Caco-2 (cell line): ENCODE measurements at regions not wholly inside any gene's neighbourhood (a gene's known extent, or its start where the extent isn't known, plus 50 kb on each side); places are given as distances from the start of the nearest gene placed in this dataset.

Source experiments
- BruUV-seq: library from RNA; stranded (reverse); fragments of 400-500 nt; replicated peaks from 2 replicates; lab custom pipeline; 2021; lab: Mats Ljungman, UMichigan
- CTCF ChIA-PET: fragments of 300-600 bp; sonication (Branson Sonifier 250); formaldehyde crosslinking; loops from one replicate; lab custom pipeline; 2022; ENCODE audit warnings: antibody characterized with exemption; lab: Charles Lee
- POLR2A ChIA-PET: fragments of 300-600 bp; sonication (Branson Sonifier 250); formaldehyde crosslinking; loops from one replicate; lab custom pipeline; 2022; ENCODE audit warnings: antibody characterized with exemption; lab: Charles Lee
- DNase-seq, 2 experiments: peaks; one replicate each; pipeline versions ENCODE4 v3.0.0 to v3.0.0-alpha.2; 2020 to 2022
- H3K27me3 ChIP-seq: replicated peaks from 2 replicates; pipeline ENCODE4 v1.6.0; 2011; ENCODE audit warnings: low read length; ENCODE audit not compliant: control insufficient read depth, insufficient read depth
- H3K36me3 ChIP-seq: 2 replicates; pipeline ENCODE4 v1.5.1; 2011; ENCODE audit warnings: low read length; ENCODE audit not compliant: control insufficient read depth, insufficient read depth
- H3K4me1 ChIP-seq: fragments of 250-450 bp; sonication (Bioruptor Pico); 2 replicates; pipeline ENCODE4 v1.5.1; 2020; ENCODE audit warnings: mild to moderate bottlenecking
- H3K4me3 ChIP-seq: 2 replicates; pipeline ENCODE4 v1.5.1; 2011; ENCODE audit warnings: low read depth, mild to moderate bottlenecking, control low read depth, low read length
- H3K9me3 ChIP-seq: fragments of 250-450 bp; sonication (Bioruptor Pico); 2 replicates; pipeline ENCODE4 v1.5.1; 2020; ENCODE audit warnings: mild to moderate bottlenecking, moderate library complexity
- H3K27ac Mint-ChIP-seq: one replicate; pipeline ENCODE4 v1.8.0; 2022; ENCODE audit warnings: mixed read lengths; ENCODE audit not compliant: unreplicated experiment
- H3K27me3 Mint-ChIP-seq: one replicate; pipeline ENCODE4 v1.8.0; 2022; ENCODE audit warnings: mixed read lengths; ENCODE audit not compliant: insufficient read depth, unreplicated experiment
- H3K36me3 Mint-ChIP-seq: one replicate; pipeline ENCODE4 v1.8.0; 2022; ENCODE audit warnings: mild to moderate bottlenecking, mixed read lengths; ENCODE audit not compliant: insufficient read depth, unreplicated experiment
- H3K4me1 Mint-ChIP-seq: one replicate; pipeline ENCODE4 v1.8.0; 2022; ENCODE audit warnings: low read depth, mixed read lengths; ENCODE audit not compliant: unreplicated experiment
- H3K4me3 Mint-ChIP-seq: one replicate; pipeline ENCODE4 v1.8.0; 2022; ENCODE audit warnings: mild to moderate bottlenecking, moderate library complexity, mixed read lengths; ENCODE audit not compliant: unreplicated experiment
- H3K9me3 Mint-ChIP-seq: one replicate; pipeline ENCODE4 v1.8.0; 2022; ENCODE audit warnings: mixed read lengths; ENCODE audit not compliant: unreplicated experiment
- CTCF ChIP-seq, 2 experiments: fragments of 200-600 bp in 1 of 2; IDR thresholded peaks; 1 replicate in 1 of 2; 2 replicates in 1 of 2; pipeline versions ENCODE4 v1.5.1 to v1.8.0; 2011 to 2022; ENCODE audit warnings: antibody characterized with exemption in 1 of 2, control low read depth in 1 of 2, inconsistent platforms in 1 of 2, low read depth in 1 of 2, low read length in 1 of 2, mild to moderate bottlenecking in 1 of 2, moderate library complexity in 1 of 2; ENCODE audit not compliant: insufficient read depth in 1 of 2, severe bottlenecking in 1 of 2, unreplicated experiment in 1 of 2
- intact Hi-C: fragments of 100-400 bp; cut with micrococcal nuclease; formaldehyde crosslinking; loops from one replicate; pipeline ENCODE4 v1.10.0; 2022; ENCODE audit not compliant: unreplicated experiment

- H3K9me3 Mint-ChIP-seq = no peaks in the 10 kb centered on the region
- no peaks in the 10 kb centered on the region for H3K27me3 ChIP-seq
- peaks cover 3% of the 10 kb centered on the region for H3K27me3 Mint-ChIP-seq
- no peaks in the 10 kb centered on the region for H3K4me1 ChIP-seq
- H3K36me3 Mint-ChIP-seq = no peaks in the 10 kb centered on the region
- no TSS peak for BruUV-seq
- no peak for DNase-seq
- no peak overlapping the region for H3K27ac Mint-ChIP-seq
- no peaks in the 10 kb centered on the region for H3K36me3 ChIP-seq
- no peak overlapping the region for H3K4me3 ChIP-seq
- no peaks in the 10 kb centered on the region for H3K9me3 ChIP-seq
- ChIA-PET POLR2A (no interaction called here), CTCF (no interaction called here)
- no peak for TF ChIP-seq CTCF (IDR thresholded peaks at IDR 0.05; ENCODE audit: insufficient read depth in 1 of 2, low read depth in 1 of 2, low read length in 1 of 2, severe bottlenecking in 1 of 2, unreplicated experiment in 1 of 2)
- intact Hi-C loops = no loop called here
- H3K4me1 Mint-ChIP-seq = no peaks in the 10 kb centered on the region
- no peak overlapping the region for H3K4me3 Mint-ChIP-seq
These were observed 662.2 kb downstream of the TOX3 start for GRCh38 chr16:51884773-51885172.

- Histone ChIP-seq H3K4me3 (no peak overlapping the region), H3K9me3 (no peaks in the 10 kb centered on the region), H3K27me3 (no peaks in the 10 kb centered on the region), H3K4me1 (no peaks in the 10 kb centered on the region), H3K36me3 (no peaks in the 10 kb centered on the region)
- Mint-ChIP-seq H3K27me3 (peaks cover 3% of the 10 kb centered on the region), H3K27ac (no peak overlapping the region), H3K36me3 (no peaks in the 10 kb centered on the region), H3K4me1 (no peaks in the 10 kb centered on the region), H3K9me3 (no peaks in the 10 kb centered on the region), H3K4me3 (no peak overlapping the region)
- POLR2A ChIA-PET = no interaction called here
- CTCF ChIA-PET = no interaction called here
- no peak for DNase-seq
- no TSS peak for BruUV-seq
- intact Hi-C loops = no loop called here
- no peak for TF ChIP-seq CTCF (IDR thresholded peaks at IDR 0.05; ENCODE audit: insufficient read depth in 1 of 2, low read depth in 1 of 2, low read length in 1 of 2, severe bottlenecking in 1 of 2, unreplicated experiment in 1 of 2)
These were observed 665.2 kb downstream of the TOX3 start for GRCh38 chr16:51881731-51882130.

- no peaks in the 10 kb centered on the region for H3K4me1 Mint-ChIP-seq
- Histone ChIP-seq H3K36me3 (no peaks in the 10 kb centered on the region), H3K4me1 (no peaks in the 10 kb centered on the region), H3K27me3 (no peaks in the 10 kb centered on the region), H3K4me3 (no peak overlapping the region), H3K9me3 (no peaks in the 10 kb centered on the region)
- ChIA-PET POLR2A (no interaction called here), CTCF (no interaction called here)
- H3K27me3 Mint-ChIP-seq = peaks cover 3% of the 10 kb centered on the region
- no peak overlapping the region for H3K27ac Mint-ChIP-seq
- no peak overlapping the region for H3K4me3 Mint-ChIP-seq
- intact Hi-C loops = no loop called here
- no TSS peak for BruUV-seq
- no peak for TF ChIP-seq CTCF (IDR thresholded peaks at IDR 0.05; ENCODE audit: insufficient read depth in 1 of 2, low read depth in 1 of 2, low read length in 1 of 2, severe bottlenecking in 1 of 2, unreplicated experiment in 1 of 2)
- no peaks in the 10 kb centered on the region for H3K9me3 Mint-ChIP-seq
- no peaks in the 10 kb centered on the region for H3K36me3 Mint-ChIP-seq
- no peak for DNase-seq
These were observed 666.2 kb downstream of the TOX3 start for GRCh38 chr16:51880776-51881175.
